ENCODE measurements at regions not wholly inside any gene's neighbourhood (a gene's known extent, or its start where the extent isn't known, plus 50 kb on each side); places are given as distances from the start of the nearest gene placed in this dataset.
"Not testable (repeated sequence)": the region's sequence is repeated elsewhere in the genome, so short reads cannot be mapped to it uniquely, and the experiment has no call there.

GRCh38 chr7:24422441-24423010 lies 138.5 kb downstream of the NPY start:
- DNase-seq (ENCODE audit: extremely low read depth in 1 of 11, low read depth in 9 of 11, low spot score in 4 of 11), result no peak

- no peak for DNase-seq (ENCODE audit: extremely low read depth in 1 of 11, low read depth in 9 of 11, low spot score in 4 of 11)
Observed at GRCh38 chr7:24425664-24426063, 141.7 kb downstream of the NPY start.

- DNase-seq (ENCODE audit: extremely low read depth in 1 of 11, low read depth in 9 of 11, low spot score in 4 of 11), result no peak
Observed at GRCh38 chr7:24427048-24427447, 143.1 kb downstream of the NPY start.

- DNase-seq (ENCODE audit: extremely low read depth in 1 of 11, low read depth in 9 of 11, low spot score in 4 of 11), result no peak
Observed at GRCh38 chr7:24428676-24429075, 144.6 kb upstream of the PALS2 start.

GRCh38 chr7:24432677-24433076 lies 140.6 kb upstream of the PALS2 start:
- no peak for DNase-seq (ENCODE audit: extremely low read depth in 1 of 11, low read depth in 9 of 11, low spot score in 4 of 11)

GRCh38 chr7:24434972-24435371 lies 138.3 kb upstream of the PALS2 start:
- DNase-seq (ENCODE audit: extremely low read depth in 1 of 11, low read depth in 9 of 11, low spot score in 4 of 11), result no peak

- no peak for DNase-seq (ENCODE audit: extremely low read depth in 1 of 11, low read depth in 9 of 11, low spot score in 4 of 11)
Observed at GRCh38 chr7:24436131-24436920, 136.9 kb upstream of the PALS2 start.

- DNase-seq (ENCODE audit: extremely low read depth in 1 of 11, low read depth in 9 of 11, low spot score in 4 of 11), result no peak
Observed at GRCh38 chr7:24438232-24438631, 135.0 kb upstream of the PALS2 start.

GRCh38 chr7:24439104-24439503 lies 134.1 kb upstream of the PALS2 start:
- not testable (repeated sequence) for DNase-seq (ENCODE audit: extremely low read depth in 1 of 11, low read depth in 9 of 11, low spot score in 4 of 11)

GRCh38 chr7:24440892-24441291 lies 132.4 kb upstream of the PALS2 start:
- no peak for DNase-seq (ENCODE audit: extremely low read depth in 1 of 11, low read depth in 9 of 11, low spot score in 4 of 11)

- no peak for DNase-seq (ENCODE audit: extremely low read depth in 1 of 11, low read depth in 9 of 11, low spot score in 4 of 11)
Observed at GRCh38 chr7:24441314-24442027, 131.8 kb upstream of the PALS2 start.

- no peak for DNase-seq (ENCODE audit: extremely low read depth in 1 of 11, low read depth in 9 of 11, low spot score in 4 of 11)
Observed at GRCh38 chr7:24442170-24442777, 131.0 kb upstream of the PALS2 start.

GRCh38 chr7:24444666-24445440 lies 128.4 kb upstream of the PALS2 start:
- DNase-seq (ENCODE audit: extremely low read depth in 1 of 11, low read depth in 9 of 11, low spot score in 4 of 11), result peak in 5 of 11 donors; percentile 1 to 33 (median 6)

- no peak for DNase-seq (ENCODE audit: extremely low read depth in 1 of 11, low read depth in 9 of 11, low spot score in 4 of 11)
Observed at GRCh38 chr7:24448038-24448437, 125.2 kb upstream of the PALS2 start.

GRCh38 chr7:24449416-24449815 lies 123.8 kb upstream of the PALS2 start:
- not testable (repeated sequence) for DNase-seq (ENCODE audit: extremely low read depth in 1 of 11, low read depth in 9 of 11, low spot score in 4 of 11)

GRCh38 chr7:24455813-24456525 lies 117.3 kb upstream of the PALS2 start:
- DNase-seq (ENCODE audit: extremely low read depth in 1 of 11, low read depth in 9 of 11, low spot score in 4 of 11), result no peak

- peak in 1 of 11 donors; percentile 25 for DNase-seq (ENCODE audit: extremely low read depth in 1 of 11, low read depth in 9 of 11, low spot score in 4 of 11)
Observed at GRCh38 chr7:24456526-24457218, 116.6 kb upstream of the PALS2 start.

- DNase-seq (ENCODE audit: extremely low read depth in 1 of 11, low read depth in 9 of 11, low spot score in 4 of 11), result no peak
Observed at GRCh38 chr7:24457219-24457558, 116.1 kb upstream of the PALS2 start.
